ENCODE measurements at regions not wholly inside any gene's neighbourhood (a gene's known extent, or its start where the extent isn't known, plus 50 kb on each side); places are given as distances from the start of the nearest gene placed in this dataset.

- TF ChIP-seq CTCF (IDR thresholded peaks at IDR 0.05) (no peak), POLR2A (IDR thresholded peaks at IDR 0.05) (no peak)
These were observed 159.1 kb upstream of the GDF10 start for GRCh38 chr10:47140761-47141348.
